22Rv1 (cell line): ENCODE measurements at regions not wholly inside any gene's neighbourhood (a gene's known extent, or its start where the extent isn't known, plus 50 kb on each side); places are given as distances from the start of the nearest gene placed in this dataset.

Source experiments
- H3K27ac ChIP-seq: fragments of 450-650 bp; 2 replicates; pipeline ENCODE4 v1.5.1; 2017
- ZFX ChIP-seq: fragments of 450-650 bp; IDR thresholded peaks from 2 replicates; pipeline ENCODE4 v1.6.1; 2017; ENCODE audit warnings: antibody characterized with exemption, borderline replicate concordance
- TF ChIP-seq, protein P1 (sequence below): fragments of 450-650 bp; IDR thresholded peaks from 2 replicates; pipeline ENCODE4 v1.5.1; 2017; ENCODE audit warnings: mild to moderate bottlenecking

DNA sequence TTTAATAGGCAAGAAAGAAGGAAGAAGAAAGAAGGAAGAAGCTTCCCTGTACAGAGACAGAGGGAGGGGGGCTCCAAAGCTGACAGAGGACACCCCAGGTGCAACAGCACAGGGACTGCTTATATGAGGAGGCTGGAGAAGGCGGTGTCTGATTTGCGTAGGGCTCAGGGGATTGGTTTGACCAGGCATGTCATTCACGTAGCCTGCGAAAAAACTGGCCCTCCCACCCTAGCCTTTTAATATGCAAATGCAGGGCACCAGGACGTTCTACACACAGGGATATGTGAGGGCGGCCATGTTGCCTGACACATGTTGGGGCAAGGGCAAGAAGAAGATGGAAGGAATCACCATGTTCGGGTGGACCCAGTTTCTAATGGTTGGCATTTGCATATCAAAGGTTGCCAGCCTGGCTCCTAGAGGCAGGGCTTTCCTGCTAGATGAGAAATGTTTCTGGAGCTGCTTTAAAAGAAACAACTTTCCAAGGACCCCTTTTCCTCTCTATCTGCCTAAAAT is 305.4 kb upstream of the CDYL start:
- no peak overlapping the region for H3K27ac ChIP-seq
- no peak for TF ChIP-seq ZFX
- TF ChIP-seq, protein P1, sequence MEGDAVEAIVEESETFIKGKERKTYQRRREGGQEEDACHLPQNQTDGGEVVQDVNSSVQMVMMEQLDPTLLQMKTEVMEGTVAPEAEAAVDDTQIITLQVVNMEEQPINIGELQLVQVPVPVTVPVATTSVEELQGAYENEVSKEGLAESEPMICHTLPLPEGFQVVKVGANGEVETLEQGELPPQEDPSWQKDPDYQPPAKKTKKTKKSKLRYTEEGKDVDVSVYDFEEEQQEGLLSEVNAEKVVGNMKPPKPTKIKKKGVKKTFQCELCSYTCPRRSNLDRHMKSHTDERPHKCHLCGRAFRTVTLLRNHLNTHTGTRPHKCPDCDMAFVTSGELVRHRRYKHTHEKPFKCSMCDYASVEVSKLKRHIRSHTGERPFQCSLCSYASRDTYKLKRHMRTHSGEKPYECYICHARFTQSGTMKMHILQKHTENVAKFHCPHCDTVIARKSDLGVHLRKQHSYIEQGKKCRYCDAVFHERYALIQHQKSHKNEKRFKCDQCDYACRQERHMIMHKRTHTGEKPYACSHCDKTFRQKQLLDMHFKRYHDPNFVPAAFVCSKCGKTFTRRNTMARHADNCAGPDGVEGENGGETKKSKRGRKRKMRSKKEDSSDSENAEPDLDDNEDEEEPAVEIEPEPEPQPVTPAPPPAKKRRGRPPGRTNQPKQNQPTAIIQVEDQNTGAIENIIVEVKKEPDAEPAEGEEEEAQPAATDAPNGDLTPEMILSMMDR: no peak

DNA sequence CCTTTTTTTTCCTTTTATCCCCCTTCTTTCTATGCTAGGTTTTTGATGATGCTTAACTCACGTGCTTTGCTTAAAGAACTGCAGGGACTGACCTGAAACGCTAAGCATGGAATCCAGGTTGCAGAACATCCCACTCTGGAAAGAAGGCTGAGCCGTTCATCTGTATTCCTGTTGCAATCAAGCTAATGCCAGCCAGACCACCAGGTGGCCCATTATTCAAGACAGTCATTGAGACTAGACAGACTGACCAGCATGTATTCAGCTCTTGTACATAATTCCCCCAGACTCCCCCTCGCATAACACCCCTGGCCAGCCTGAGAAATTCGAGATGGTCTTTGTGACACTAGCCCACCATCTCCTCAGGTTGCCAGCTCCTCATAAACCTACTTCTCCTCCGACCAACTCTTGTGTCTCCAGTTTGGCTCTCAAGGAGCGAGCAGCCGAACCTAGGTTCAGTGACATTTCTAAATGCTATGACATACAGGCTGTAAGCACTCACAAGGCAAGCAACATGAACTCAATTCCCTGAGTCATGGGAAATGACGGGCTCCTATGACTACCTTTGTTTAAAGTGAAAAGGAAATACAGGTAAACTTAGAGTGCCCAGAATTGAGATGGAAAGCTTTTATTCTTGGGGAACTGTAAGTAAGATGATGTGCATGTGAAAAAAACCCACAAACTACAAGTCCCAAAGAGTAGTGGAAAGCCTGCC is 309.3 kb upstream of the CDYL start:
- no peak for TF ChIP-seq ZFX
- TF ChIP-seq, protein P1: no peak; the same call in 1 of the 2 replicates
- peak overlapping the region; percentile 32 for H3K27ac ChIP-seq

DNA sequence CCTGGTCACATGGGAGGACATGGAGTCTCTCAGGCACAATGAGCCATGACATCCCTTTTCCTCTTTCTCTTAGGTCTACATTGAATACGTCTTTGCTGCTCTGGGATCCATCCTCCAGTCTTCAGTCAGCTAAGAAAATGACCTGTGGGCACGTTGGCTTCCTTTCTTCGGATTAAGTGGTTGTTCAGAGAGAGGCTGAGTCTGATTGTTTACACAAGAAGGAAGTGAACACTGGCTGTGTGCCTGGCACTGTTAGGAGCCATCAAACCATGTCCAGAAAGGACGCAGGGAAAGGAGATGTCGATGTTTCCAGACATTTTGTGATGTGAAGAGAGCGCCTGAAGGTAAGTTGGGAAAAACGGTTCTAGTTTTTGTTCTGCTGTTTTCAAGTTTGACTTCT is 309.9 kb upstream of the CDYL start:
- TF ChIP-seq ZFX: no peak
- TF ChIP-seq, protein P1: no peak
- H3K27ac ChIP-seq: peak overlapping the region; percentile 32

DNA sequence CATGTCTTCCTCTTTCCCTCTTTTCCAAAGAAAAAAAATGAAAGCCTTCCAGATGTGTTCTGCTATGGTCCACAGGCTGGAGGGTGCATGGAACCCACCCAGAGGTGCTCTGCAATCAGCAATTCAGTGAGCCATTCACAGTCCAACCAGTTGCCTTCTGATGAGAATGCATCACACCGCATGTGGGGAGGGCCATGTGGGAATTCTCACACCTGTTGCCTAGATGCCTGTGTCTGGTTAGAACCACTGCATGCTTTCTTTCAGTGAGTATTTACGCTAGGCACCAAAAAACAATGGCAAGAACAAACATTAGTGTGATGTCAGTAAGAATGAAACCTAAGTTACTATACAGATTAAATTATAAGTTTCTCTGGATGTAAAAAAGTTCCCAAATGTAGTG is 311.6 kb upstream of the CDYL start:
- no peak for TF ChIP-seq ZFX
- TF ChIP-seq, protein P1: no peak
- H3K27ac ChIP-seq: no peak overlapping the region

DNA sequence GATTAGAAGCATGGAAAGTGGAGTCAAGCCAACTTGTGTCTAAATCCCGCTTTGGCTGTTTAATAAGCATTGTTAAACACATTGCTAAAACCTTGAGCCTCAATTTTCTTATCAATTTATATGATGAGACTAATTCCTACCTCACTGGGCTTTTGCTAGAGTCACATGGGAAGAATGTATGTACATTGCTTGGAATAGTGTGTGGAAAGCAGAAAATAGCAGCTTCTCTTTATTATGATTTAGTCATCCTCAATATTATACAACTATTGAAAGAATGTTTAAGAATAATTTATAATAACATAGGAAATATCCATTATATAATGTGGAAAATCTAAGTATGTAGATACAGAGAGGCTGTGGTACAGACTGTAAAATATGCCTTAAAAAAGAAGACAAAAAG is 313.0 kb upstream of the CDYL start:
- H3K27ac ChIP-seq: no peak overlapping the region
- TF ChIP-seq ZFX: no peak
- TF ChIP-seq, protein P1: no peak

DNA sequence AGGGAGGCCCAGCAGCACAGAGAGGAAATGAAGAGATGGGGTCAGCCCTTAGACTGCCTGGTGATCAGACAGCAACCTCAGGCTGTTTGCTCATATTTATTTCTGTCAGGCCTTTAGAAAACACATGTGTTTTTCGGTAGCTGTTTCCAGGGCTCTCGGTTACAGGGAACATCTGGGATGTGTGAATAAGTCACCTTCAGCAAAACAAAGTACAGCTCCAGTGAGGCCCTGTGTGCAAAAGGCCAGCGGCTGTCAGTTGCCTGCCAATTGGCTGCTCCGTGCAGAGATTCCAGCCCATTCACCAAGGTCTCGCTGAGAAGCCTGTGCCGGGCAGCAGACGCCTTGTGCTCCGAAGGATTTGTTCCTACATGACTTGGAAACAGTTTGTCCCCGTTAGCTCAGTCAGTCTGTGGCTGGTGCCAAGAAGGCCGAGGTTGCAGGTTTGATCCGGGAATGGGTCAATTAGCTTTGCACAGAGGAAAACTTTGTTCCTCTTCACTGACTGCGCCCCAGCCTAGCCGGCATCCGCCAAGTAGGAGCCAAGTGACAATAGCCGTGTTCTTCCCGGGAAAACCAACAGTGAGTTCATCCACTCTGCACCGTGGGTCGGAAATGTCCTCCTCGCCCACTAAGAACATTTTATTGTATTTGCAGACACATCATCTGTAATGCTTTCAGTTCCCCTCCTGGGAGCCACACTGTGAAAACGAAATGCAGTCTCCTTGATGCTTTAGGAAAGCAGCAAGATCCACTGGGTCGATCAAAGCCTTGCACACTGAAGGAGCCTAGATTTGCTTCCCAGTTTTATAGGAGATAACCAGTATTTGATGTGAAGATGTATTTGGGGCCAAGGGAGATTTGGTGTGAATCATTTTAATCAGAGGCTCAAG is 315.4 kb upstream of the CDYL start:
- H3K27ac ChIP-seq: no peak overlapping the region
- TF ChIP-seq ZFX: no peak
- TF ChIP-seq, protein P1: no peak
